Astrocyte of the spinal cord (primary cell): ENCODE measurements at regions not wholly inside any gene's neighbourhood (a gene's known extent, or its start where the extent isn't known, plus 50 kb on each side); places are given as distances from the start of the nearest gene placed in this dataset.

Experiments
- DNase-seq: peaks from one replicate; pipeline ENCODE4 v3.0.0; 2011; ENCODE audit warnings: low read depth, low spot score
- H3K4me3 ChIP-seq: 2 replicates; pipeline ENCODE4 v1.5.1; 2011; ENCODE audit warnings: low read depth, mild to moderate bottlenecking, low read length, moderate library complexity
- in situ Hi-C: cut with HindIII; loops from 2 replicates; pipeline ENCODE4 v1.10.0; 2017; ENCODE audit warnings: low sequenced_read_pairs
- TF ChIP-seq, protein P1 (sequence below): IDR thresholded peaks from 2 replicates; pipeline ENCODE4 v1.5.1; 2012; ENCODE audit warnings: low read depth, mild to moderate bottlenecking, low read length, inconsistent platforms

DNA sequence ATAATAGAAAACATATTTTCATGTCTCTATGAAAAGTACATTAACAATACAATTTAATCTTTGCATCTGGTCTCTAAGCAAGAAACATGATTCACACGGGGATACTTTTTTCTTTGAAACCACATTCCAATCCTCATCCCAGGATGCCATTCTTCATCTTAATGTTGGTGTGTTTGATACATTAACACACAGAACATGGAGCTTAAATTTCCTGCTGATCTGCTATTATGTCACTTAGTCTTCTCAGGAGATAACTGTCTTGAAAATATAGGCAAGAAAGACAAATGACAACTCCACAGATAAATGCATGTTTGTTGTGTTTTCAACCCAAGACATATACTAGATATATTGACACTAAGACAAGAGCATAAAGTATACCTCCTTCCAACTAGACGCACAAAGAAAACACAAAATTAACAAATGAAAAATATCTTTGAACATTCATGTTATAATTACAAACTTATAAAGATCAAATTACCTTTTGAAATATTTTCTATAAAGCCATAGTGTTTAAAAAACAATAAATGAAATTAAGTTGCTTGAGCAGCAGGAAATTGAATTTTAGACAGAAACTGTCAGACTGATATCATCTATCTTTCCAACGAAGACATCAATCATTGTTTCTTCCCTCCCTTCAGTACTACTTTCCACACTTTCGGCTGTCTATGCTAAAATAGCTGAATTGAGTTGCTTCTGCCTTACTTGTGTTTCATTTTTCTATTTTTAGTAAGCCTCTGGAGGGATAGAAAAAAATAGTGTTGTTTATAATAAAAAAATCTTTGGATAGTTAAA, 1676.7 kb upstream of the CDH9 start:
- TF ChIP-seq, protein P1, sequence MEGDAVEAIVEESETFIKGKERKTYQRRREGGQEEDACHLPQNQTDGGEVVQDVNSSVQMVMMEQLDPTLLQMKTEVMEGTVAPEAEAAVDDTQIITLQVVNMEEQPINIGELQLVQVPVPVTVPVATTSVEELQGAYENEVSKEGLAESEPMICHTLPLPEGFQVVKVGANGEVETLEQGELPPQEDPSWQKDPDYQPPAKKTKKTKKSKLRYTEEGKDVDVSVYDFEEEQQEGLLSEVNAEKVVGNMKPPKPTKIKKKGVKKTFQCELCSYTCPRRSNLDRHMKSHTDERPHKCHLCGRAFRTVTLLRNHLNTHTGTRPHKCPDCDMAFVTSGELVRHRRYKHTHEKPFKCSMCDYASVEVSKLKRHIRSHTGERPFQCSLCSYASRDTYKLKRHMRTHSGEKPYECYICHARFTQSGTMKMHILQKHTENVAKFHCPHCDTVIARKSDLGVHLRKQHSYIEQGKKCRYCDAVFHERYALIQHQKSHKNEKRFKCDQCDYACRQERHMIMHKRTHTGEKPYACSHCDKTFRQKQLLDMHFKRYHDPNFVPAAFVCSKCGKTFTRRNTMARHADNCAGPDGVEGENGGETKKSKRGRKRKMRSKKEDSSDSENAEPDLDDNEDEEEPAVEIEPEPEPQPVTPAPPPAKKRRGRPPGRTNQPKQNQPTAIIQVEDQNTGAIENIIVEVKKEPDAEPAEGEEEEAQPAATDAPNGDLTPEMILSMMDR: no peak
- no peak for DNase-seq
- no peak overlapping the region for H3K4me3 ChIP-seq
- in situ Hi-C loops: no loop called here

DNA sequence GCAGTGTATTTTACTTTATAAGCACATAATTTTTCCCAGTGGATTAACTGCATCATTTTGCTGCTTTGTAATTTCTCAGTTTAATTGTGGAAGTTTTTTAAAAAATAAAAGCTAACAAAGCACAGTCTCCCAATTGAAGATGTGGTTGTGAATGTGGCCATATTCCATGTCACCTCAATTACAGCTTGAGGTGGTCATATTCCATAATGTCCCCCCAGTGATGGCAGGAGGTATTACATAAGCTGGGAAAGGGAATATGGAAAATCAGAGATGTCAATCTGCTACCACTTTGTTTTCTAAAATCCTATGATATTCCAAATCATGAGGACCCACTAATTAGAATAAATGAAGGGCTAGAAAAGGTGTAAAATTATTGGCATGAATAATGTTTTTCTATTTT, 1672.0 kb upstream of the CDH9 start:
- in situ Hi-C loops: no loop called here

DNA sequence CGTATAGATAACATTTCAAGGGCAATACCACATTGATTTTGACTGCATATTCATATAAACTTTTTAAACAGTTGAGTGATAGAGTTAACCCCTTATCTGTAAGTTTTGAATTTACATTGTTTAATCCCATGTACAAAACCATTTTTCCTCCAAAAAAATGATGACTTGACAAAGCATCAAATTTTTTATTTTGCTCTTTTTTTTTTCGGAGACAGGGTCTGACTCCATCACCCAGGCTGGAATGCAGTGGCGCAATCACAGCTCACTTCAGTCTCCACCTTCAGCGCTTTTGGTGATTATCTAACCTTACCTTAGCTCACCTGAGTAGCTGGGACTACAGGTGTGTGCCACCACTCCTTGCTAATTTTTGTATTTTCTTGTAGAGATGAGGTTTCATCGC, 1670.1 kb upstream of the CDH9 start:
- TF ChIP-seq, protein P1: no peak
- in situ Hi-C loops: no loop called here
- no peak overlapping the region for H3K4me3 ChIP-seq
- DNase-seq: no peak

More for the DNA sequence above, 1672.0 kb upstream of the CDH9 start:
- no peak for DNase-seq
- TF ChIP-seq, protein P1: peak; percentile 25
- H3K4me3 ChIP-seq: no peak overlapping the region

DNA sequence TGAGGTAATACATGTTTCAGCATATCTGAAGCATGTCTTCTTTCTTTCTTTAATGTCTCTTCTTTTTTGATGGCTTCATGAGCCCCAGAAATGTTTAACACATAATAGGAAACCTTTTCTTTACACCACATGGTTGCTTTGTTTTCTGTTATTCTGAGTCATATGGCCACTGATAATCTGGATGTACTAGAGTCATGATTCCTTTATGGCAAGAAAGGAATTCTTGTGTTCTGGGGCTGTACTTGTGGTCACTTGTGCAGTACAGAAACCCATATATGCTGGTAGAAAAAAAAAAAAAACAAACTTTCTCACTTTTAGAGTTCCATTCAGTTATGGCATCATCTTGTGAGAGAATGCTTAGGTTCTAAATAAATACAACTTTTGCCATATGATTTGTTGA, 1669.3 kb upstream of the CDH9 start:
- TF ChIP-seq, protein P1: no peak
- H3K4me3 ChIP-seq: no peak overlapping the region
- in situ Hi-C loops: no loop called here
- DNase-seq: peak; percentile 56

DNA sequence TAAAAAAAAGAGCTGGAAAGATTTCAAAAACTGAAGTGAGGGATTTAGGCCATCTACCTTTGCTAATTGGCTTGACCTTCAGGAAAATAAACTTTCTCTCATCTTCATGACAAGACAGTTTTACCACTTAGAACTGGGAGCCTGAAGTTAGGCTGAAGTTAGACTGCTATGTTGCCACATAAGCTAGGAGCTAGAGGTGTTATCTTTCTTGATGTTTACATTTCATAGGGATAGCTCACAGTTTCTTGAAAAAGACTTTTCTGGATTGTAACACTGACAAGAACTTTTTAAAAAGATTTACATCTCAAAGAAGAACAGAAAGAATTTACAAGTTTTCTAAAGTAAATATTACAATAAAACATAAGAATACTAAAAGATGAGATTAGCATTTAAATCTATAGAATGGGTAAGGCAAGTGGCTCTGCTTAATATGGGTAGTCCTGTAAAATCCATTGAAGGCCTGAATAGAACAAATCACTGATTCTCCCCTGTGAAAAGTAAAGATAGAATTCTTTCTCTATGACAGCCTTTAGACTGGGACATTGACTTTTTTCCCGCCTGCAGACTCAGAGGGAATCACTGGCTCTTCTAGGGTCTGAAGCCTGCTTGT, 1665.4 kb upstream of the CDH9 start:
- DNase-seq: peak; percentile 19
- in situ Hi-C loops: no loop called here

DNA sequence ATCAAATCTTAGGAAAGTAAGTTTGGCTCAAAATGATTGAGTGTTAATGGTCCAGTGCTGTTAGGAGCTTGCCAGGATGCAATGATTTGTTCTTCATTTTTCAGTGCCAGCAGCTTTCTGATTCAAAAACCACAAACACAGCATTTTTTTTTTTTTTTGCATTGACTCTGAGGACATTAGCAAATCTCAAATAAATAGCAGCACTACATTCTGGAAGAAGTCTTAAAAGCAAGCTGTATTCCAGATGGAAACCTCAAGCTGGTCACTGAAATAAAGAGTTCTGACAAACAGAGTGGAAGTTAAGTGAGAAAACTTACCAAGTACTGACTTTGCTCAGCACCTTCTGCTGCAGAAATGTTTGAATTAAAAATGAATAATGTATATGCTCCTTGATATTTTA, 1653.1 kb upstream of the CDH9 start:
- H3K4me3 ChIP-seq: no peak overlapping the region
- TF ChIP-seq, protein P1: no peak
- in situ Hi-C loops: no loop called here
- DNase-seq: peak; percentile 17

More for the DNA sequence above, 1665.4 kb upstream of the CDH9 start:
- H3K4me3 ChIP-seq: no peak overlapping the region
- TF ChIP-seq, protein P1: no peak
